Skin of body (tissue), 1 donor: ENCODE measurements at regions not wholly inside any gene's neighbourhood (a gene's known extent, or its start where the extent isn't known, plus 50 kb on each side); places are given as distances from the start of the nearest gene placed in this dataset.
A peak's percentile ranks its signal among the peaks of the same experiment; 100 is the strongest.

ENCODE experiments used
- DNase-seq: peaks from one replicate; lab custom pipeline; 2025; lab: John Stamatoyannopoulos, UW

DNA sequence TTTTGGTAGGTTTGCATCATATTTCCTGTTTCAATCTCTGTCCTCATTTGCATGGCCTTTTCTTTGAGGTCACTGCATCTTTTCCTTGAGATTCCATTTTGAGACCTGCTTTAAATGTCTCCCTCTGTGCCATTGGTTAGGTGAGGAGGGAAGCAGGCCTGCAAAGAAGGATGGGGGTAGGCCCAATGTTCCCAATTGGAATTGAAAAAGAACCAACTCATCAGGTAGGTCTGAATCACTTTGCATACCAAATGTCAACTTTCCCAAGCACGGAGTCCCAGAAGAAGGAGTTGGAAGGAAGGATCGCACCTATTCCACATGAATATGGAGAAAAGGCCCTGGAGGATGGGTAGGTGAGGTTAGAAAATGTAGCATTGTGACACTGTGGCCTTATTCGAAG is 318.5 kb downstream of the BLID start:
- DNase-seq, result no peak

GRCh38 chr11:121795174-121795573 is 320.8 kb downstream of the BLID start:
- peak; percentile 26 for DNase-seq

- no peak for DNase-seq
These were observed 321.3 kb downstream of the BLID start for GRCh38 chr11:121794671-121795141.

GRCh38 chr11:121793916-121794315 is 322.1 kb downstream of the BLID start:
- peak; percentile 36 for DNase-seq

DNA sequence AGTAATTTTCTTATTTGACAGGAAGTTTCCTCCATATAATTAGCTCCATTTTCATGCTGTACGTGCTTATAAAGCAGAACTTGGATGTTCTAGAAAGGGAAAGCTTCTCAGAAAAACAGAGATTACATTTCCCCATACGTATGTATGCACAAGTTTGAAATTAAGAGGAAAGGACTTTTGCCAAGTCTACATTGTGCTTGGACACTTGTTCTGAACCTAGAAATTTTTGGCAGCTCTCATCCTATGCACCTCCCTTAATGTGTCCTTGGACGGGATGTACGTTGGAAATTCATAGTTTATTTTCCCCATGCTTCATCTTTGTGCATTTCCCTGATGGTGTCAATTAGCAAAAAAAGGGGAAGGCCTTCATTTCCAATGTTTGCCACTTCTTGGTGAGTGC is 322.7 kb downstream of the BLID start:
- peak; percentile 89 for DNase-seq

GRCh38 chr11:121792185-121792584 is 323.8 kb downstream of the BLID start:
- no peak for DNase-seq

DNA sequence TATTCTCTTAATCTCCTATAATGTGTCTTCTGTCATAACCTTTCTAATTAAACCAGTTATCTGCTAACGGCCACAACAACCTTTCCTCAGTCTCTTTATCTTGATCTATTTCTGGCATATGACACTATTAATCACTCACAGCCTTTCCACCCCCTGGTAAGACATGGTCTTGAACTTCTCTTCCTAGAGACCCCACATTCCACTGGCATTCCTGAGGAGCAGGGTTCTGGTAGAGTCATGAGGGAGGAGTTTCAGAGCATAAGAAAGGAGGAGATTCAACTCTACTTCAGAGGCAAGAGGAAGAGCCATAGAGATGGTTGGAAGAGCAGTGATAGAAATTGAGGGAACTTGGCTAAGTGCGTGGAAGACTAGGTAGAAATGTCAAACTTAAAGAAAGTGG is 325.6 kb downstream of the BLID start:
- DNase-seq, result no peak

DNA sequence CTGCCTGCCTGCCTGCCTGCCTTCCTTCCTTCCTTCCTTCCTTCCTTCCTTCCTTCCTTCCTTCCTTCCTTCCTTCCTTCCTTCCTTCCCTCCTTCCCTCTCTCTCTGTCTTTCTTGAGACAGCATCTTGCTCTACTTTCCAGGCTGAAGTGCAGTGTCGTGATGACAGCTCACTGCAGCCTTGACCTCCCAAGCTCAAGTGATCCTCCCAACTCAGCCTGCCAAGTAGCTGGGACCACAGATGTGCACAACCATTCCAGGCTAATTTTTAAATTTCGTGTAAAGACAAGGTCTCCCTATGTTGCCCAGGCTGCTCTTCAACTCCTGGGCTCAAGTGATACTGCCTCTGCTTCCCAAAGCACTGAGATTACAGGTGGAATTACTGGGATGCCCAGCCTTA is 328.2 kb upstream of the SORL1-AS1 start:
- DNase-seq, result no peak

DNA sequence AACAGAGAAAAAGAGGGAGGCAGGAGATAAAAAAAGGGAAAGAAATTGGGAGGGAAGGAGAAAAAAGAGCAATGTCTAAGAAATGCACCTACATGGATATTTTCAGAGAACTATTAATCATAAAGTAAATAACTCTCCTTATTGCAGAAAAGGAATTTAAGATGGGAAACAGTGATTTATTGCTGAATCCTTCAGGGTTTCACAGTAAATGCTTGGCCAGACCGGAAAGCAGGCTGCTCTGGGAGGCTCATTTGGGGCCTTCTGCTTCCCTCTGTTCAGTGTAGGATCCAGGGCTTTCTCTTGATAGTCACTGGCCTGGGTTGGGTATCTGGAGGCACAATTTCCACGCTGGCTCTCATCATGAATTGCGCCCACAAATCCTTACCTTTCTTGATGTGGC is 324.3 kb upstream of the SORL1-AS1 start:
- no peak for DNase-seq

- DNase-seq, result no peak
These were observed 322.5 kb upstream of the SORL1-AS1 start for GRCh38 chr11:121775276-121775675.

- DNase-seq, result no peak
These were observed 320.3 kb upstream of the SORL1-AS1 start for GRCh38 chr11:121773076-121773475.

- DNase-seq, result no peak
These were observed 318.3 kb upstream of the SORL1-AS1 start for GRCh38 chr11:121770939-121771595.

GRCh38 chr11:121769191-121769590 is 316.4 kb upstream of the SORL1-AS1 start:
- no peak for DNase-seq

GRCh38 chr11:121767433-121767832 is 314.7 kb upstream of the SORL1-AS1 start:
- DNase-seq, result no peak

DNA sequence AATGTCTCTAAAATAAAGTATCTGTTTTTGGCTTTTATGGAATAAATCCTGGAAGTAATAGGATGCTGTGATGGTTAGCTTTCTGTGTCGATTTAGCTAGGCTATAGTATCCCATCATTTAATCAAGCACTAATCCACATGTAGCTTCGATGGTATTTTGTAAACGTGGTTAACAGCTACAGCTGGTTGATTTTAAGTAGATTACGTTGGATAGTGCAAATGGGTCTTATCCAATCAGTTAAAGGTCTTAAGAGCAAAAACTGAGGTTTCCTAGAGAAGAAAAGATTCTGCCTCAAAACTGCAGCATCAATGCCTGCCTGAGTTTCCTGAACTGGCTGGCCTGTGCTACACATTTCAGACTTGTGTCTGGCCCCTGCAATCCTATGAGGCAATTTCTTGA is 314.2 kb upstream of the SORL1-AS1 start:
- DNase-seq, result no peak

GRCh38 chr11:121766166-121766565 is 313.4 kb upstream of the SORL1-AS1 start:
- DNase-seq, result no peak

- no peak for DNase-seq
These were observed 310.8 kb upstream of the SORL1-AS1 start for GRCh38 chr11:121763526-121763925.

GRCh38 chr11:121762820-121763219 is 310.1 kb upstream of the SORL1-AS1 start:
- peak; percentile 37 for DNase-seq

DNA sequence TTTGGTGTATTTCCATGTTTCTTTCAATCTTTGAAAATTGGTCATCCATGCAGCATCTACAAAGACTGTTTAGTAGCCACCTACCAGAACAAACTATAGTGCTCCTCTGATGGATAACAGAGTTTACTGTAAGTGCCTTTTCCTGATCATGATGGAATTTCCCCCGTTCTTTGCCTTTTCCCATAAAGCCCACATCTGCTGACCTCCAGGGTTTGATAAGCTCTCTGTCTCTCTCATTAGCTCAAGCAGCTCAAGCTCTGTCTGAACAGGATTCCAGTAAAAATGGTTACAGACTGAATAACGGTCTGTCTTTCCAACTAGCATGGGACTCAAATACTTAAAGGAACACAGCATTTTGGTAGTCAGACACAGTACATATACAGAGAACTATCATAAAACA is 308.4 kb upstream of the SORL1-AS1 start:
- DNase-seq, result no peak

GRCh38 chr11:121757480-121758125 is 304.8 kb upstream of the SORL1-AS1 start:
- DNase-seq, result no peak

DNA sequence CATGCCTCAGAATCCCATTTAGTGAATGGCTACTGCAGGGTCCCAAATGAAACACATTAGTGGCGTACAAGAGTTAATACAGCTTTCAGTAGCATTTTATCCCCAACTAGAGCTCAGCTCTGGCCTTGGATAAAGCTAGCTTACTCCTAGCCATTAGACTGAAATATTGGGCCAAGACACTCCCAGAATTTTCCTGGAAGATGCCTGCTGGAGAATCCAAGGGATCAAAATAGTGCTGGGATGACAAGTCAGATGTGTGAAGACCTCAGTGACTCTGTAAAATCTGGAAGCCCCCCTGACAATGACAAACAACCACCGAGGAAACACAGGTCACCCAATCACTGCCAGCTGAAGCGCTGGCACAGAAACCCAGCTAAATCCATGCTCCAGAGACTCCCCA is 303.1 kb upstream of the SORL1-AS1 start:
- no peak for DNase-seq

DNA sequence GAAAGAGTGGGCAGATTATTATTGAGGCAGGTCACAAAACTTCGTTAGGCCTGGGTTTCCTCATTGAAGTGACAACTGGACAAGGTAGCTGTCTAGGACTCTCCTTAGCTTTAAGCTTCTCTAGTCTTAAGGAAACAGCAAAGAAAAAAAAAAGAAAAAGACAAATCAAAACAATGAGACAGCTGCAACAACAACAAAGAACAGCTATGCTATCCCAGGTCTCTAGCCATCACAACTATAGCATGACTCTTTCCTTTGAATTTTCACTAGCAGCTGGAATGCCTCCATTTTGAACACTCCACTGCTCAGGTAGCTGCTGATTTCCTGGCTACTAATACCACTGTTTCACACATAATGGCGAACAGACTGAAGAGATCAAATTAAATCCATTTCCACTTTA is 302.4 kb upstream of the SORL1-AS1 start:
- no peak for DNase-seq

DNA sequence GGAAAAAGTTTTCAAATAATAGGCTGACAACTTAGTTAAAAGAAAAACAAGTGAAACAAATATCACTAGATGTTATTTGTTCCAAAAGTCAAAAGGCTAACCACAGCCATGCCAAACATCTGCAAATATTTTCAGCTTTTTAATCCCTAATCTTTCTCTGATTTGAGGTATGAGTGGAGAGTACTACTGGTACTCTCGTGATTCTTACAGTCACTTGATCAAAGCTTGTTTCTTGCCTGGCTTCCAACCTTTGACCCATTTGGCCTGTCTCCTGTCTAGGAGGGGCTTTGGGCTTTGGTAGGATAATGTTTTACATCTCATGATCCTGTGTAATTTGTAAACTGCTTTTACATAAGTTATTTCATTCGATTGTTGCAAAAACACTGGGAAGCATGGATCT is 301.8 kb upstream of the SORL1-AS1 start:
- peak; percentile 65 for DNase-seq
